ENCODE measurements at regions not wholly inside any gene's neighbourhood (a gene's known extent, or its start where the extent isn't known, plus 50 kb on each side); places are given as distances from the start of the nearest gene placed in this dataset.

GRCh38 chrX:15056044-15056443, 182.8 kb downstream of the MOSPD2 start:
- Histone ChIP-seq H3K4me1 (ENCODE audit: insufficient read depth, low read length) (no peaks in the 10 kb centered on the region), H3K9me3 (ENCODE audit: low read length) (no peaks in the 10 kb centered on the region), H3K27me3 (ENCODE audit: insufficient read depth, low read length, poor library complexity, severe bottlenecking) (no peaks in the 10 kb centered on the region), H3K4me3 (ENCODE audit: low read length) (no peak overlapping the region), H3K27ac (ENCODE audit: low read depth, low read length) (no peak overlapping the region), H3K36me3 (ENCODE audit: insufficient read depth, low read length) (no peaks in the 10 kb centered on the region)
- H3K4me3 Mint-ChIP-seq: no peak overlapping the region
- H3K9me3 Mint-ChIP-seq: peaks cover 0 to 5% (median 2%) of the 10 kb centered on the region in 5 donors
- ChIA-PET CTCF (no interaction called here), POLR2A (no interaction called here)
- no peak for DNase-seq
- no peak overlapping the region for H3K27ac Mint-ChIP-seq
- no peaks in the 10 kb centered on the region for H3K36me3 Mint-ChIP-seq
- H3K4me1 Mint-ChIP-seq: no peaks in the 10 kb centered on the region
- H3K27me3 Mint-ChIP-seq: peaks cover 0 to 5% of the 10 kb centered on the region in 2 donors

DNA sequence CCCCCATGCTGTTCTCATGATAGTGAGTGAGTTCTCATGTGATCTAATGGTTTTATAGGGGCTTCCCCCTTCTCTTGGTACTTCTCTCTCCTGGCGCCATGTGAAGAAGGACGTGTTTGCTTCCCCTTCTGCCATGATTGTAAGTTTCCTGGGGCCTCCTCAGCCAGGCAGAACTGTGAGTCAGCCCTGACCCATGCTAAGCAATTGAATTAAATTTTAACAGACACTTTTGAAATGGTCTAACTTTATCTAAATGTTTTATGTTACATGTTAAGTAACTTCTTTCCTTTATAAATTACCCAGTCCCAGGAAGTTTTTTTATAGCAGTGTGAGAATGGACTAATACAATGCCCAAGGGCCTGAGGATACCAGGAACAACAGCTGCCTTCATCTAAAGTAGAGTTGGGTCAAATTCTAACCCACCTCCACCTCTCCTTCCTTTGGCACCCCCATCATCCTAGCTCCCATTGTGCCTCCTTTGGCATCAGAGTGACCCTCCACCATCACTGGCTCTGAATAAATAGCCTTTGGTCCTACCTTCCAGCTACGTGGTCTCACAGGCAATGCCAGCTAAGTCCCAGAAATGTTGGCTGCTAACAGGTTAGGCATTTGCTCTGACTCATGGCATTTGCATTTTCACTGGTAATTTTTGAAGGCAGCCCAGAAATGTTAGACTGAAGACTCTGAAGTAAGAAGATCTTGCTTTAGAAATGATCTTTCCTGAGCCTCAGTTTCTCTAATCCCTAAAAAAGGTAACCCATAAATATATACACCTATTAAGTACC, 182.1 kb downstream of the MOSPD2 start:
- Histone ChIP-seq H3K27ac (ENCODE audit: low read depth, low read length) (no peak overlapping the region), H3K27me3 (ENCODE audit: insufficient read depth, low read length, poor library complexity, severe bottlenecking) (no peaks in the 10 kb centered on the region), H3K4me1 (ENCODE audit: insufficient read depth, low read length) (no peaks in the 10 kb centered on the region), H3K36me3 (ENCODE audit: insufficient read depth, low read length) (no peaks in the 10 kb centered on the region), H3K9me3 (ENCODE audit: low read length) (no peaks in the 10 kb centered on the region), H3K4me3 (ENCODE audit: low read length) (no peak overlapping the region)
- Mint-ChIP-seq H3K27me3 (peaks cover 0 to 5% of the 10 kb centered on the region in 2 donors), H3K4me3 (no peak overlapping the region), H3K36me3 (no peaks in the 10 kb centered on the region), H3K9me3 (peaks cover 0 to 5% (median 3%) of the 10 kb centered on the region in 5 donors), H3K27ac (no peak overlapping the region), H3K4me1 (no peaks in the 10 kb centered on the region)
- CTCF ChIA-PET: no interaction called here
- DNase-seq: no peak
- POLR2A ChIA-PET: no interaction called here

DNA sequence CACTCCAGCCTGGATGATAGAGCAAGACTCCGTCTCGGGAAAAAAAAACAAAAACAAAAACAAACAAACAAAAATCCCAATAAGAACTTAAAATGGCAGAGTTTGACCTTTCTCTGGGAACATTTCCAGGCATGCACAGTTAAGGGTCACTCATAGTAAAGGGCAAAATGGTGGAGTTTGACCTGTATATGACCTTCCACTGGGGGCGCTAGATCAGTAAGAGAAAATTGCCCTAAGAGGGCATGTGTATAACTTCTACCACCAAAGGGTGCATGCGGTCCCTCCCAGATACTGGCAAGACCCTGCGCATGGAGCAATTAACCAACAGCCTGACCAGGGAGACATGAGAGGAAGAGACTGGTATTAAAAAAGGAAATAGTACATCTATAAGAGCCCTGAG, 177.2 kb downstream of the MOSPD2 start:
- CTCF ChIA-PET: no interaction called here
- H3K4me3 ChIP-seq (ENCODE audit: low read length): no peak overlapping the region
- no peaks in the 10 kb centered on the region for H3K27me3 ChIP-seq (ENCODE audit: insufficient read depth, low read length, poor library complexity, severe bottlenecking)
- H3K4me1 ChIP-seq (ENCODE audit: insufficient read depth, low read length): no peaks in the 10 kb centered on the region
- POLR2A ChIA-PET: no interaction called here
- H3K27me3 Mint-ChIP-seq: peaks cover 0 to 3% of the 10 kb centered on the region in 2 donors
- no peaks in the 10 kb centered on the region for H3K4me1 Mint-ChIP-seq
- peaks cover 0 to 5% (median 1%) of the 10 kb centered on the region in 3 donors for H3K36me3 Mint-ChIP-seq
- no peaks in the 10 kb centered on the region for H3K36me3 ChIP-seq (ENCODE audit: insufficient read depth, low read length)
- no peak overlapping the region for H3K27ac Mint-ChIP-seq
- no peak for DNase-seq
- no peak overlapping the region for H3K27ac ChIP-seq (ENCODE audit: low read depth, low read length)
- no peaks in the 10 kb centered on the region for H3K9me3 ChIP-seq (ENCODE audit: low read length)
- peaks cover 0 to 7% (median 3%) of the 10 kb centered on the region in 5 donors for H3K9me3 Mint-ChIP-seq
- no peak overlapping the region for H3K4me3 Mint-ChIP-seq

DNA sequence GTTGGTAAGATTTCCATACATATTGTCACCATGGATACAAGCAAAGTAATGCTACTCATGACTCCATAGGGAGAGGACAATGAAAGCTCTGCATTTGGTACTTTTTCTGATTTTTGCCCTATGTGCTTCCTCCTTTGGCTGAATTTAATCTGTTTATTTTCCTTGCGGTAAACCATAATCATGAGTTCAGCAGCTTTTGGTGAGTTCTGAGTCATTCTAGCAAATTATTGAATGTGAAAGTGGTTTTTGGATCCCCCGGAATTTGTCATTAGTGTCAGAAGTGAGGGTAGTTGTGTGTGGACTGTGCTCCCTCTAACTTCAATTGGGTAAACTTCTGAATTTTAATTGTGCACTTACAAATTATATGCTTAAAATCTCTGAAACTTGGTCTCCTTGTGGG, 170.3 kb downstream of the MOSPD2 start:
- no peaks in the 10 kb centered on the region for H3K9me3 Mint-ChIP-seq
- ChIA-PET CTCF (no interaction called here), POLR2A (no interaction called here)
- Histone ChIP-seq H3K36me3 (ENCODE audit: insufficient read depth, low read length) (no peaks in the 10 kb centered on the region), H3K27ac (ENCODE audit: low read depth, low read length) (no peak overlapping the region), H3K27me3 (ENCODE audit: insufficient read depth, low read length, poor library complexity, severe bottlenecking) (no peaks in the 10 kb centered on the region), H3K9me3 (ENCODE audit: low read length) (no peaks in the 10 kb centered on the region), H3K4me1 (ENCODE audit: insufficient read depth, low read length) (no peaks in the 10 kb centered on the region), H3K4me3 (ENCODE audit: low read length) (no peak overlapping the region)
- H3K27me3 Mint-ChIP-seq: peaks cover 0 to 3% of the 10 kb centered on the region in 2 donors
- no peak overlapping the region for H3K4me3 Mint-ChIP-seq
- peaks cover 0 to 5% (median 1%) of the 10 kb centered on the region in 3 donors for H3K36me3 Mint-ChIP-seq
- DNase-seq: no peak
- peaks cover 0 to 3% (median 0%) of the 10 kb centered on the region in 3 donors for H3K4me1 Mint-ChIP-seq
- no peak overlapping the region for H3K27ac Mint-ChIP-seq

- Mint-ChIP-seq H3K4me3 (peak overlapping the region in 4 of 7 donors; percentile 30 to 64 (median 46)), H3K27ac (peak overlapping the region in 2 of 8 donors; percentile 9 to 34), H3K9me3 (no peaks in the 10 kb centered on the region), H3K36me3 (peaks cover 0 to 4% (median 0%) of the 10 kb centered on the region in 3 donors), H3K27me3 (peaks cover 0 to 3% of the 10 kb centered on the region in 2 donors), H3K4me1 (peaks cover 3 to 14% (median 11%) of the 10 kb centered on the region in 3 donors)
- CTCF ChIA-PET: no interaction called here
- H3K4me3 ChIP-seq (ENCODE audit: low read length): no peak overlapping the region
- DNase-seq: no peak
- H3K36me3 ChIP-seq (ENCODE audit: insufficient read depth, low read length): no peaks in the 10 kb centered on the region
- no peaks in the 10 kb centered on the region for H3K9me3 ChIP-seq (ENCODE audit: low read length)
- no peak overlapping the region for H3K27ac ChIP-seq (ENCODE audit: low read depth, low read length)
- H3K4me1 ChIP-seq (ENCODE audit: insufficient read depth, low read length): no peaks in the 10 kb centered on the region
- no peaks in the 10 kb centered on the region for H3K27me3 ChIP-seq (ENCODE audit: insufficient read depth, low read length, poor library complexity, severe bottlenecking)
- POLR2A ChIA-PET: no interaction called here
Observed at GRCh38 chrX:15033917-15034316, 160.7 kb downstream of the MOSPD2 start.

DNA sequence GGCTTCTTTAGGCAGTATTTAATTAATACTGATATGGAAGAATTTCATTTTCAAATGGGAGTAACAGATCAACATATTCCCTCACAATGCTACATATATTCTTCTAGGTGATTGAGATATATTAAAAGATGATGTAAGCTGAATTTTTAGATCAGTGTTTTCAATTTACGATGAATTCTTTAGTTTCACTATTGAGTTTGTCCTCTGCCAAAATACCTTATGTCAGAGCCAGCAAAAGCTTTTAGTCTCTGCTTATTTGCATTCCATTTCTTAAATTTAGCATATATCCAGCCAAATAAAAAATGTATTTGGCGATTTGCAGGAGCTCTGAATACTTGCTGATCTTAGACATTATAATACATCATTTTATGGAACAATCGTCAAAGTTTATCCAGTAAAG, 144.3 kb downstream of the MOSPD2 start:
- Mint-ChIP-seq H3K36me3 (no peaks in the 10 kb centered on the region), H3K27ac (no peak overlapping the region), H3K4me3 (no peak overlapping the region), H3K4me1 (no peaks in the 10 kb centered on the region), H3K27me3 (no peaks in the 10 kb centered on the region), H3K9me3 (no peaks in the 10 kb centered on the region)
- Histone ChIP-seq H3K4me3 (ENCODE audit: low read length) (no peak overlapping the region), H3K4me1 (ENCODE audit: insufficient read depth, low read length) (no peaks in the 10 kb centered on the region), H3K36me3 (ENCODE audit: insufficient read depth, low read length) (no peaks in the 10 kb centered on the region), H3K27me3 (ENCODE audit: insufficient read depth, low read length, poor library complexity, severe bottlenecking) (no peaks in the 10 kb centered on the region), H3K9me3 (ENCODE audit: low read length) (no peaks in the 10 kb centered on the region), H3K27ac (ENCODE audit: low read depth, low read length) (no peak overlapping the region)
- ChIA-PET POLR2A (no interaction called here), CTCF (no interaction called here)
- no peak for DNase-seq

- ChIA-PET POLR2A (no interaction called here), CTCF (no interaction called here)
- Histone ChIP-seq H3K4me3 (ENCODE audit: low read length) (no peak overlapping the region), H3K36me3 (ENCODE audit: insufficient read depth, low read length) (no peaks in the 10 kb centered on the region), H3K27me3 (ENCODE audit: insufficient read depth, low read length, poor library complexity, severe bottlenecking) (no peaks in the 10 kb centered on the region), H3K4me1 (ENCODE audit: insufficient read depth, low read length) (no peaks in the 10 kb centered on the region), H3K9me3 (ENCODE audit: low read length) (no peaks in the 10 kb centered on the region), H3K27ac (ENCODE audit: low read depth, low read length) (no peak overlapping the region)
- no peaks in the 10 kb centered on the region for H3K27me3 Mint-ChIP-seq
- H3K27ac Mint-ChIP-seq: no peak overlapping the region
- DNase-seq: no peak
- no peaks in the 10 kb centered on the region for H3K4me1 Mint-ChIP-seq
- no peaks in the 10 kb centered on the region for H3K9me3 Mint-ChIP-seq
- H3K4me3 Mint-ChIP-seq: no peak overlapping the region
- no peaks in the 10 kb centered on the region for H3K36me3 Mint-ChIP-seq
Observed at GRCh38 chrX:15016051-15016450, 142.8 kb downstream of the MOSPD2 start.

DNA sequence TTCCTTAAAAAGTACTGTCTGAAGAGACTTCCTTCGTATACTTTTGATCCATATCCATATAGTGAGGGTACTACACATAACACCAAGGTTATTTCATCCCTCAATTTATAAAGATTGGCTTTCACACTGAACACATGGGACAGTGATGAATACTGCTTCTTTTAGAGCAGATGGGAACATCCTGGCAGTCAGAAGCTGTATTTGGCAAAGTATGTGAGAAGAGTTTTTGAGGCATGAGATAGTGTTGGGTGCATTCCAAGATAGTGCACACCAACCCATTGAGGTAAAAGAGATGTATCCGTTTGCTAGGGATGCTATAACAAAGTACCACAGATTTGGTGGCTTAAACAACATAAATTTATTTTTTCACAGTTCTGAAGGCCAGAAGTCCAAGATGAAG, 141.1 kb downstream of the MOSPD2 start:
- CTCF ChIA-PET: no interaction called here
- Mint-ChIP-seq H3K27me3 (no peaks in the 10 kb centered on the region), H3K4me3 (no peak overlapping the region), H3K36me3 (no peaks in the 10 kb centered on the region), H3K4me1 (no peaks in the 10 kb centered on the region), H3K27ac (no peak overlapping the region), H3K9me3 (no peaks in the 10 kb centered on the region)
- H3K36me3 ChIP-seq (ENCODE audit: insufficient read depth, low read length): no peaks in the 10 kb centered on the region
- no peak overlapping the region for H3K4me3 ChIP-seq (ENCODE audit: low read length)
- no peaks in the 10 kb centered on the region for H3K9me3 ChIP-seq (ENCODE audit: low read length)
- H3K27me3 ChIP-seq (ENCODE audit: insufficient read depth, low read length, poor library complexity, severe bottlenecking): no peaks in the 10 kb centered on the region
- no peak overlapping the region for H3K27ac ChIP-seq (ENCODE audit: low read depth, low read length)
- no peaks in the 10 kb centered on the region for H3K4me1 ChIP-seq (ENCODE audit: insufficient read depth, low read length)
- POLR2A ChIA-PET: no interaction called here
- no peak for DNase-seq
